K562 (cell line): ENCODE measurements at regions not wholly inside any gene's neighbourhood (a gene's known extent, or its start where the extent isn't known, plus 50 kb on each side); places are given as distances from the start of the nearest gene placed in this dataset.
A peak's percentile ranks its signal among the peaks of the same experiment; 100 is the strongest.
"Not testable (repeated sequence)": the region's sequence is repeated elsewhere in the genome, so short reads cannot be mapped to it uniquely, and the experiment has no call there.

Source experiments
- ATAC-seq: fragments of 200-7000 bp; cut with Tn5 transposase; 3 replicates; pipeline ENCODE4 v1.9.1; 2020; ENCODE audit warnings: moderate library complexity
- BruUV-seq: library from RNA; stranded (reverse); fragments of 400-500 nt; replicated peaks from 2 replicates; lab custom pipeline; 2021; lab: Mats Ljungman, UMichigan
- CTCF ChIA-PET: fragments of 300-600 bp; formaldehyde crosslinking; extraction: SDS; loops from one replicate; lab custom pipeline; 2021; ENCODE audit warnings: low intra/inter-chr PET ratio; lab: Yijun Ruan, JAX
- POLR2A ChIA-PET: fragments of 300-600, 350-650 bp; sonication (Branson Sonifier 250); formaldehyde crosslinking; extraction: SDS; loops from one replicate; lab custom pipeline; 2021; ENCODE audit warnings: antibody characterized with exemption, inconsistent platforms; lab: Yijun Ruan, JAX
- DNase-seq, 4 experiments: peaks; one replicate each; pipeline versions ENCODE4 v3.0.0 to v3.0.0-alpha.2; 2011 to 2018; ENCODE audit warnings: low spot score in 3 of 4, mixed read lengths in 3 of 4; ENCODE audit errors: extremely low read depth in 1 of 4
- FAIRE-seq: peaks from 2 replicates; lab custom pipeline; 2011; peaks lifted over from hg19 to GRCh38; lab: Jason Lieb, UNC
- H2AFZ ChIP-seq: 2 replicates; pipeline ENCODE4 v1.6.0; 2011; ENCODE audit warnings: low read depth, low read length, control low read depth, inconsistent platforms
- H3K27ac ChIP-seq: fragments of 200-600 bp; 3 replicates; pipeline ENCODE4 v1.8.0; 2011; ENCODE audit warnings: low read depth, mild to moderate bottlenecking, control low read depth, inconsistent platforms, low read length, moderate library complexity, mixed read lengths; ENCODE audit errors: extremely low read depth
- H3K27me3 ChIP-seq, 2 experiments: fragments of 300-600 bp in 1 of 2; 2 replicates in 1 of 2; 3 replicates in 1 of 2; pipeline versions ENCODE4 v1.6.0 to v1.8.0; 2011; ENCODE audit warnings: inconsistent platforms in 2 of 2, low read length in 2 of 2, mild to moderate bottlenecking in 1 of 2, mixed read lengths in 1 of 2, moderate library complexity in 1 of 2; ENCODE audit not compliant: control insufficient read depth in 2 of 2, insufficient read depth in 2 of 2
- H3K36me3 ChIP-seq: fragments of 300-600 bp; 3 replicates; pipeline ENCODE4 v1.8.0; 2011; ENCODE audit warnings: mild to moderate bottlenecking, low read length, inconsistent platforms; ENCODE audit not compliant: control insufficient read depth, insufficient read depth
- H3K4me1 ChIP-seq, 2 experiments: fragments of 200-600 bp in 1 of 2; replicated peaks in 1 of 2; 2 replicates in 1 of 2; 3 replicates in 1 of 2; pipeline versions ENCODE4 v1.5.1 to v1.8.0; 2011; ENCODE audit warnings: inconsistent platforms in 2 of 2, low read length in 2 of 2, mild to moderate bottlenecking in 1 of 2, mixed read lengths in 1 of 2, moderate library complexity in 1 of 2; ENCODE audit not compliant: control insufficient read depth in 2 of 2, insufficient read depth in 2 of 2
- H3K4me2 ChIP-seq: 2 replicates; pipeline ENCODE4 v1.6.1; 2011; ENCODE audit warnings: low read length, control low read depth, inconsistent platforms, mixed read lengths; ENCODE audit not compliant: insufficient read depth
- H3K4me3 ChIP-seq: fragments of 200-600 bp; sonication (generic), shearing (Covaris generic); 2 replicates; pipeline ENCODE4 v1.5.1; 2016; ENCODE audit warnings: control low read depth, inconsistent platforms
- H3K79me2 ChIP-seq: fragments of 200-600 bp; 3 replicates; pipeline ENCODE4 v1.8.0; 2011; ENCODE audit warnings: low read length, inconsistent platforms; ENCODE audit not compliant: control insufficient read depth, insufficient read depth
- H3K9ac ChIP-seq, 2 experiments: 2 replicates each; pipeline versions ENCODE4 v1.6.0 to v1.6.1; 2011; ENCODE audit warnings: low read depth in 2 of 2, low read length in 2 of 2, control low read depth in 1 of 2, inconsistent platforms in 1 of 2, mild to moderate bottlenecking in 1 of 2, mixed read lengths in 1 of 2; ENCODE audit not compliant: insufficient read depth in 1 of 2
- H3K9me1 ChIP-seq: one replicate; pipeline ENCODE4 v1.6.0; 2011; ENCODE audit warnings: inconsistent platforms, mild to moderate bottlenecking, low read length, moderate library complexity; ENCODE audit not compliant: control insufficient read depth, insufficient read depth
- H3K9me3 ChIP-seq: replicated peaks from 2 replicates; pipeline ENCODE4 v1.5.1; 2011; ENCODE audit warnings: low read depth, low read length, inconsistent platforms; ENCODE audit not compliant: control insufficient read depth, insufficient read depth
- H4K20me1 ChIP-seq: replicated peaks from 2 replicates; pipeline ENCODE4 v1.6.1; 2011; ENCODE audit warnings: low read length, inconsistent platforms, mixed read lengths; ENCODE audit not compliant: control insufficient read depth, insufficient read depth
- ATF1 ChIP-seq, 2 experiments: fragments of 450-650 bp in 1 of 2; IDR thresholded peaks; 2 replicates each; pipeline ENCODE4 v1.6.1; 2016; ENCODE audit warnings: missing compliant biosample characterization in 1 of 2, missing genetic modification characterization in 1 of 2
- BRF1 ChIP-seq: IDR thresholded peaks from 3 replicates; pipeline ENCODE4 v1.6.1; 2011; ENCODE audit warnings: borderline replicate concordance, mild to moderate bottlenecking; ENCODE audit not compliant: insufficient read length; ENCODE audit errors: extremely low read depth
- CHD2 ChIP-seq: IDR thresholded peaks from 2 replicates; pipeline ENCODE4 v1.6.1; 2011; ENCODE audit warnings: low read depth, low read length
- NCOA2 ChIP-seq, 2 experiments: fragments of 450-650 bp; IDR thresholded peaks; 2 replicates each; pipeline ENCODE4 v1.6.1; 2018; ENCODE audit warnings: mild to moderate bottlenecking in 2 of 2, moderate library complexity in 1 of 2; ENCODE audit not compliant: partially characterized antibody in 2 of 2
- NEUROD1 ChIP-seq: fragments of 150-350 bp; IDR thresholded peaks from 2 replicates; pipeline ENCODE4 v1.6.1; 2014; ENCODE audit warnings: borderline replicate concordance, low read length, low read depth; ENCODE audit not compliant: partially characterized antibody
- POLR2H ChIP-seq: IDR thresholded peaks from 2 replicates; pipeline ENCODE4 v1.6.1; 2016; ENCODE audit warnings: missing genetic modification characterization, low read depth, mild to moderate bottlenecking, control low read depth, missing compliant biosample characterization, moderate library complexity
- POLR3A ChIP-seq: IDR thresholded peaks from 2 replicates; pipeline ENCODE4 v1.6.1; 2011; ENCODE audit warnings: borderline replicate concordance, mild to moderate bottlenecking, moderate library complexity; ENCODE audit not compliant: insufficient read length, insufficient read depth; ENCODE audit errors: extremely low read depth
- POLR3G ChIP-seq: IDR thresholded peaks from 2 replicates; pipeline ENCODE4 v1.6.1; 2011; ENCODE audit not compliant: insufficient read length, insufficient replicate concordance; ENCODE audit errors: extremely low read depth
- RFX5 ChIP-seq: IDR thresholded peaks from 2 replicates; pipeline ENCODE4 v1.6.1; 2011; ENCODE audit warnings: low read depth, mild to moderate bottlenecking, improper control_type of control experiment, low read length
- RNF2 ChIP-seq: sonication (generic); IDR thresholded peaks from 2 replicates; pipeline ENCODE4 v1.6.1; 2016
- TBL1XR1 ChIP-seq, 2 experiments: IDR thresholded peaks; 2 replicates each; pipeline ENCODE4 v1.6.1; 2012; ENCODE audit warnings: improper control_type of control experiment in 2 of 2, low read length in 2 of 2, mild to moderate bottlenecking in 1 of 2
- TEAD4 ChIP-seq, 2 experiments: sonication (generic) in 1 of 2; formaldehyde crosslinking in 1 of 2; IDR thresholded peaks; 2 replicates each; pipeline versions ENCODE4 v1.6.1 to v1.8.0; 2012 to 2022; ENCODE audit warnings: borderline replicate concordance in 1 of 2, inconsistent platforms in 1 of 2, low read length in 1 of 2, mild to moderate bottlenecking in 1 of 2, missing genetic modification reagents in 1 of 2
- WGBS: fragments of 100-300 bp; shearing (Covaris generic); methylation state at CpG from one replicate; pipeline ENCODE4 v1.1.6; 2016; ENCODE audit warnings: low coverage, mixed read lengths; ENCODE audit not compliant: insufficient coverage; ENCODE audit errors: missing lambda C conversion rate; 5-methylcytosine and 5-hydroxymethylcytosine counted together
- in situ Hi-C: fragments of 300-500 bp; cut with MboI; formaldehyde crosslinking; loops from 4 replicates; pipeline ENCODE4 v1.15.0; 2018; ENCODE audit warnings: inconsistent platforms, mixed read lengths
- intact Hi-C: fragments of 100-400 bp; cut with micrococcal nuclease; formaldehyde crosslinking; loops from 2 replicates; pipeline ENCODE4 v1.14.2; 2022
- TF ChIP-seq, protein P1 (sequence below): conservative IDR thresholded peaks from 2 replicates; pipeline ENCODE4 v1.6.1; 2011; ENCODE audit warnings: low read depth, mild to moderate bottlenecking, low read length; ENCODE audit not compliant: control insufficient read depth
- TF ChIP-seq, protein P2 (sequence below): IDR thresholded peaks from 3 replicates; pipeline ENCODE4 v1.6.1; 2011; ENCODE audit warnings: borderline replicate concordance, mild to moderate bottlenecking, moderate library complexity; ENCODE audit not compliant: insufficient read length; ENCODE audit errors: extremely low read depth
- TF ChIP-seq, protein P3 (sequence below): sonication (generic); IDR thresholded peaks from 2 replicates; pipeline ENCODE4 v1.6.1; 2016

DNA sequence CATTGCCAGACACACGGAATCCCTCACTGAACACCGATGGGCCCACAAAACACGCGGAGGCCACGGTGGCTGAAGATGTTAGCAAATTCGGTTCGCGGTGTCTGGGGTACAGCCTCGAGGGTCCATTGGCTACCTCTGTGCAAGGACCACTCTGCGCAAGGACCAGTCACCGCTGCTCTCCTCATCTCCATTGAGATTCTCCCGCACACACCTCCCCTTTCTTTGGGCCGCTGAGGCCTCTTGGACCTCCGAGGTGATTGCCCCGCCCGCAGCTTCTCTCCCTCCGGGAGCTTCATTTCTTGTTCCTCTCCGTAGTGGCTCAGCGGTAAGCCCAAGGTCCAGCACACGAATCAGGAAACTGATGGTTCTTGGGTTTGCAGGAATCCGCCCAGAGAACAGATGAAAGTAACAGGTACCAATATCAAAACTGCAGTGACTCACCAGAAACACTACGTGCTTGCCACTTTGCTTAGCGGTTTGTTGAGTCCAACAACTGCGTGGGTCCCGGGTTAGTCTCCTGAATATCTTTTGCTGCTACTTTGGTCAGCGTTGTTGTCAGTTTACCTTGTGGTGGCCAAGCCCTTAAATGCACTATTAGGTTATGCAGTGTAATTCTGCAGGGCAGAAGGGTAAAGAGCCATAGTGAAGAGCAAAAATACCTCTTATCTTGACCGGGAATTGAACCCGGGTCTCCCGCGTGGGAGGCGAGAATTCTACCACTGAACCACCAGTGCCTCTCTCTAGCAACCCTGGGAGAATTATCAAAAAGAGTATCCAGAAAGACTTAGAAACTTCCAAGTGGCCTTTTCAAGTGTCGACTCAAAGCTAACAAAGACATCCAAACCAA is 126.8 kb downstream of the PPIAL4A start:
- BruUV-seq: TSS peak; percentile 100
- TF ChIP-seq POLR3G (peak; percentile 58), TBL1XR1 (IDR thresholded peaks at IDR 0.05; ENCODE audit: low read length in 2 of 2) (peak; percentile 35 to 88; a peak in 3 of 4 replicates), POLR3A (peak; percentile 78), CHD2 (peak; percentile 64; the same call in 1 of the 2 replicates), BRF1 (peak; percentile 24), RFX5 (peak; percentile 25; the same call in 1 of the 2 replicates), TEAD4 (IDR thresholded peaks at IDR 0.05; ENCODE audit: low read length) (peak; percentile 68), NEUROD1 (peak; percentile 37), ATF1 (tag; IDR thresholded peaks at IDR 0.05) (0 out of 2 replicates have a peak, but pooled peaks have one; percentile 26), POLR2H (peak; percentile 99), NCOA2 (IDR thresholded peaks at IDR 0.05; ENCODE audit: partially characterized antibody in 2 of 2) (peak in 1 of 2 experiments; percentile 30), RNF2 (peak; percentile 19; the same call in 1 of the 2 replicates)
- TF ChIP-seq TEAD4 (CRISPR knock-in tag; IDR thresholded peaks at IDR 0.05; ENCODE audit: borderline replicate concordance); ATF1 (CRISPR knock-in tag; IDR thresholded peaks at IDR 0.05): not testable (repeated sequence)
- TF ChIP-seq, protein P1, sequence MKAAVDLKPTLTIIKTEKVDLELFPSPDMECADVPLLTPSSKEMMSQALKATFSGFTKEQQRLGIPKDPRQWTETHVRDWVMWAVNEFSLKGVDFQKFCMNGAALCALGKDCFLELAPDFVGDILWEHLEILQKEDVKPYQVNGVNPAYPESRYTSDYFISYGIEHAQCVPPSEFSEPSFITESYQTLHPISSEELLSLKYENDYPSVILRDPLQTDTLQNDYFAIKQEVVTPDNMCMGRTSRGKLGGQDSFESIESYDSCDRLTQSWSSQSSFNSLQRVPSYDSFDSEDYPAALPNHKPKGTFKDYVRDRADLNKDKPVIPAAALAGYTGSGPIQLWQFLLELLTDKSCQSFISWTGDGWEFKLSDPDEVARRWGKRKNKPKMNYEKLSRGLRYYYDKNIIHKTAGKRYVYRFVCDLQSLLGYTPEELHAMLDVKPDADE: peak; percentile 85
- TF ChIP-seq, protein P2, sequence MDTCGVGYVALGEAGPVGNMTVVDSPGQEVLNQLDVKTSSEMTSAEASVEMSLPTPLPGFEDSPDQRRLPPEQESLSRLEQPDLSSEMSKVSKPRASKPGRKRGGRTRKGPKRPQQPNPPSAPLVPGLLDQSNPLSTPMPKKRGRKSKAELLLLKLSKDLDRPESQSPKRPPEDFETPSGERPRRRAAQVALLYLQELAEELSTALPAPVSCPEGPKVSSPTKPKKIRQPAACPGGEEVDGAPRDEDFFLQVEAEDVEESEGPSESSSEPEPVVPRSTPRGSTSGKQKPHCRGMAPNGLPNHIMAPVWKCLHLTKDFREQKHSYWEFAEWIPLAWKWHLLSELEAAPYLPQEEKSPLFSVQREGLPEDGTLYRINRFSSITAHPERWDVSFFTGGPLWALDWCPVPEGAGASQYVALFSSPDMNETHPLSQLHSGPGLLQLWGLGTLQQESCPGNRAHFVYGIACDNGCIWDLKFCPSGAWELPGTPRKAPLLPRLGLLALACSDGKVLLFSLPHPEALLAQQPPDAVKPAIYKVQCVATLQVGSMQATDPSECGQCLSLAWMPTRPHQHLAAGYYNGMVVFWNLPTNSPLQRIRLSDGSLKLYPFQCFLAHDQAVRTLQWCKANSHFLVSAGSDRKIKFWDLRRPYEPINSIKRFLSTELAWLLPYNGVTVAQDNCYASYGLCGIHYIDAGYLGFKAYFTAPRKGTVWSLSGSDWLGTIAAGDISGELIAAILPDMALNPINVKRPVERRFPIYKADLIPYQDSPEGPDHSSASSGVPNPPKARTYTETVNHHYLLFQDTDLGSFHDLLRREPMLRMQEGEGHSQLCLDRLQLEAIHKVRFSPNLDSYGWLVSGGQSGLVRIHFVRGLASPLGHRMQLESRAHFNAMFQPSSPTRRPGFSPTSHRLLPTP: peak; percentile 87
- TF ChIP-seq, protein P3, sequence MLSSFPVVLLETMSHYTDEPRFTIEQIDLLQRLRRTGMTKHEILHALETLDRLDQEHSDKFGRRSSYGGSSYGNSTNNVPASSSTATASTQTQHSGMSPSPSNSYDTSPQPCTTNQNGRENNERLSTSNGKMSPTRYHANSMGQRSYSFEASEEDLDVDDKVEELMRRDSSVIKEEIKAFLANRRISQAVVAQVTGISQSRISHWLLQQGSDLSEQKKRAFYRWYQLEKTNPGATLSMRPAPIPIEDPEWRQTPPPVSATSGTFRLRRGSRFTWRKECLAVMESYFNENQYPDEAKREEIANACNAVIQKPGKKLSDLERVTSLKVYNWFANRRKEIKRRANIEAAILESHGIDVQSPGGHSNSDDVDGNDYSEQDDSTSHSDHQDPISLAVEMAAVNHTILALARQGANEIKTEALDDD: peak; percentile 92

More for the DNA sequence above, 126.8 kb downstream of the PPIAL4A start:
- POLR2A ChIA-PET, H4K20me1 ChIP-seq, H3K4me1 ChIP-seq, H3K9ac ChIP-seq, FAIRE-seq, H3K4me2 ChIP-seq, H3K36me3 ChIP-seq, H3K9me3 ChIP-seq, H3K27ac ChIP-seq, H2AFZ ChIP-seq, H3K79me2 ChIP-seq, in situ Hi-C loops, H3K27me3 ChIP-seq, H3K9me1 ChIP-seq, H3K4me3 ChIP-seq, CTCF ChIA-PET, intact Hi-C loops: not testable (repeated sequence)
- ATAC-seq (peak; percentile 87), DNase-seq (peak; percentile 57 to 86 (median 64))
- 11% methylated on average over 16 of the region's 32 CpGs for WGBS
